HG02571 (cell line): ENCODE measurements at regions not wholly inside any gene's neighbourhood (a gene's known extent, or its start where the extent isn't known, plus 50 kb on each side); places are given as distances from the start of the nearest gene placed in this dataset.

Experiments used
- ATAC-seq: cut with Tn5 transposase; IDR thresholded peaks from one replicate; pipeline ENCODE4 v1.9.1; 2021; ENCODE audit warnings: mild to moderate bottlenecking, moderate library complexity; ENCODE audit not compliant: unreplicated experiment

- ATAC-seq, result no peak
These were observed 88.6 kb upstream of the SPRED1 start for GRCh38 chr15:38164061-38164460.

GRCh38 chr15:38164507-38164906, 88.1 kb upstream of the SPRED1 start:
- no peak for ATAC-seq

GRCh38 chr15:38168467-38169070, 84.1 kb upstream of the SPRED1 start:
- no peak for ATAC-seq

GRCh38 chr15:38171973-38172372, 80.7 kb upstream of the SPRED1 start:
- ATAC-seq, result no peak

- ATAC-seq, result no peak
These were observed 77.9 kb upstream of the SPRED1 start for GRCh38 chr15:38174691-38175090.

- peak; percentile 77 for ATAC-seq
These were observed 76.5 kb upstream of the SPRED1 start for GRCh38 chr15:38176155-38176554.

- ATAC-seq, result no peak
These were observed 75.9 kb upstream of the SPRED1 start for GRCh38 chr15:38176691-38177090.

- no peak for ATAC-seq
These were observed 69.7 kb upstream of the SPRED1 start for GRCh38 chr15:38182900-38183299.

- ATAC-seq, result no peak
These were observed 66.1 kb upstream of the SPRED1 start for GRCh38 chr15:38186507-38186906.

- ATAC-seq, result no peak
These were observed 64.9 kb upstream of the SPRED1 start for GRCh38 chr15:38187630-38188313.

- no peak for ATAC-seq
These were observed 62.9 kb upstream of the SPRED1 start for GRCh38 chr15:38189671-38190295.

- no peak for ATAC-seq
These were observed 62.1 kb upstream of the SPRED1 start for GRCh38 chr15:38190501-38190900.

- ATAC-seq, result no peak
These were observed 60.1 kb upstream of the SPRED1 start for GRCh38 chr15:38192496-38192895.

- no peak for ATAC-seq
These were observed 59.1 kb upstream of the SPRED1 start for GRCh38 chr15:38193496-38193895.

- ATAC-seq, result no peak
These were observed 57.3 kb upstream of the SPRED1 start for GRCh38 chr15:38195191-38195901.

- no peak for ATAC-seq
These were observed 56.6 kb upstream of the SPRED1 start for GRCh38 chr15:38196076-38196475.

- no peak for ATAC-seq
These were observed 55.1 kb upstream of the SPRED1 start for GRCh38 chr15:38197553-38197952.

GRCh38 chr15:38201714-38202113, 50.9 kb upstream of the SPRED1 start:
- no peak for ATAC-seq

GRCh38 chr15:38202361-38202760, 50.3 kb upstream of the SPRED1 start:
- ATAC-seq, result no peak
